HG02885 (cell line): ENCODE measurements at regions not wholly inside any gene's neighbourhood (a gene's known extent, or its start where the extent isn't known, plus 50 kb on each side); places are given as distances from the start of the nearest gene placed in this dataset.
"Not testable (repeated sequence)": the region's sequence is repeated elsewhere in the genome, so short reads cannot be mapped to it uniquely, and the experiment has no call there.

Source experiments
- ATAC-seq: cut with Tn5 transposase; IDR thresholded peaks from one replicate; pipeline ENCODE4 v1.9.1; 2021; ENCODE audit warnings: mild to moderate bottlenecking; ENCODE audit not compliant: unreplicated experiment, poor library complexity

DNA sequence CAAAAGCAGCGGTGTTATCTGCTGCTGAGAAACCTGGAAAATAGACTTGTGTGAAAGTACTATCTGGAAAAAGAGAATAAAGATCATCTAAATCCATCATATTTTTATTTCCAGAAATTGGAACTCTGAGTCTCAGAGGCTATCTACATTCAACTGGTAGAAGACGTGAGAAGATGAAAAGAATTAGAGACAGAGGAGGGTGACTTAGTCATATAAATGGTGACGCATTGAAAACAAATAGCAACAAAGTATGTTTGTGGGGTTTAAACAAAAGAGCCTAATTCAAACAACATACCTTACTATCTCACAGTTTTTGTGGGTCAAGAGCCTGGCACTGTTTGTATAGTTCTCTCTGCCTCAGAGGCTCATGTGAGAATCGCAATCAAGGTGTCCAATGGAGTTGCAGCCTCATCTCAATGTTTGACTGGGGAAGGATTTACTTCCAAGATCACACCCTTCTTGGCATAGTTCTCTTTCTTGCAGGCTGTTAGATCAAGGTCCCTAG is 757.1 kb upstream of the SLC35B3 start:
- ATAC-seq: no peak

DNA sequence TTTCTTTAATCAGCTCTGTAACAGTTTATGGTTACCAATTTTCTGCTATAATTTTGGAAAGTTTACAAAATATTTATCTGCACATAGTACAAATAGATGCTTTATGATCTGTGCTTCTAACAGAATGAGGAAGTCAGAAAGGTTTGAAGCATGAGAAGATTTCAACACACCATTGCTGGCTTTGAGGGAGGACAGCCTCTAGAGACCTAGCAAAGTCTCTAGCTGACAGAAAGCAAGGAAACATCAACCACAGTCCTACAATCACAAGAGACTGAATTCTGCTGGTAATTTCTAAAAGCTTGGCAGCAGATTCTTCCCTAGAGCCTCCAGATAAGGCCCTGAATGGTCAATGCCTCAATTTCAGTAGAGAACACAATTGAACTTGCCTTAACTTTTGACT is 750.8 kb upstream of the SLC35B3 start:
- no peak for ATAC-seq

GRCh38 chr6:9178071-9178470 is 742.7 kb upstream of the SLC35B3 start:
- no peak for ATAC-seq

- no peak for ATAC-seq
Measured at GRCh38 chr6:9173229-9173628, 737.9 kb upstream of the SLC35B3 start.

- no peak for ATAC-seq
Measured at GRCh38 chr6:9172096-9172495, 736.8 kb upstream of the SLC35B3 start.

- ATAC-seq: no peak
Measured at GRCh38 chr6:9168669-9169068, 733.3 kb upstream of the SLC35B3 start.

DNA sequence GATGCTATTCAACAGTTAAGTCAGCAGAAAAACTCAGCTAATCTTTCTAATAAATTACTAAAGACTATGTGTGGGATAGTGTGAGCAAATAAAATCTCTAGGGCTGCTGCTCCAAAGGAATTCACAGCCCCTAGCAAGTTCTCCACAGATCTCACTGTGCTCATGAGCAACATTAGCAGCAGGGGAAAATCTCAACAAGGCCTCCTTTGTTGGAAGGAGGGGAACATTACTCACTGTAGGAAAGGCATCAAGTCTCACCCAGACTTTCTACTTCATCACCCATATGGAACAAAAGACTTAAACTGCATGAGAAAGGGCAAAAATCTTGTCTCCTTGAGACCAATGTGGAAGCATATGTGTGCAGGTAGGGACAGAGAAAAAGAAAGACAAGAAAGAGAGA is 726.4 kb upstream of the SLC35B3 start:
- ATAC-seq: no peak

DNA sequence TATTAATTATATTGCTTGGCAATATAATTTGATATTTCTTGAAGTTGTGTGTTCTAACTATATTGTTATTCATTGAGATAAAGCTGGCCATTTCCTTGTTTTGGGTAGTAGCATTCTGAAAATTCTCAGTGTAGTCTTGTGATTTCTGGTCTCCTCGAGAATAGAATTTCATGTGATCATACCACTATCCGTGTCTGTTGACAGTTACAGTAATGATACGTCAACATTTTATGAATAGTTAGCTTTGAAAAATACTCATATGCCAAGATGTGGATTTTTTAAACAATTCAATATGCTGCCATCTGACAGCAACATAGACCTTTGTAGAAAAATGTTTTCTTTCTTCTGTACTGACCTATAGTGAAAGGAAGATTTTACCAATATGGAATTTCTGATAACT is 723.7 kb upstream of the SLC35B3 start:
- no peak for ATAC-seq

GRCh38 chr6:9155836-9156235 is 720.5 kb upstream of the SLC35B3 start:
- ATAC-seq: no peak

DNA sequence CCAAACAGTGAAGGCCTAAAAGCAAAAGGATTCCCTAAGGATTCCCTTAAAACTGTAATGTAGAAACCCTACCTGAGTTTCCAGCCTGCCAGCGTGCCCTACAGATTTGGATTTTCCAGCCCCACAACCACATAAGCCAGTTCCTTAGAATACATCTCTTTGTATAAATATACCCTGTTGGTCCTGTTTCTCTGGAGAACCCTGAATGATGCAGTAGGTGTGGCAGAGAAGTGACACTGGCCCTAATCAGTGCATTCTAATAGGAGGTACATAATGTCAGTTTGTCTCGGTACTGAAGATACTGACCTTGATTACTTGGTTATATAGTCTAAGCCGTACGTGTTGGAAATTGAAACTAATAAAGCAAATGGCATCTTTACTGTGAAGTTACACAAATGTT is 707.8 kb upstream of the SLC35B3 start:
- no peak for ATAC-seq

GRCh38 chr6:9140951-9141460 is 705.7 kb upstream of the SLC35B3 start:
- ATAC-seq: no peak

DNA sequence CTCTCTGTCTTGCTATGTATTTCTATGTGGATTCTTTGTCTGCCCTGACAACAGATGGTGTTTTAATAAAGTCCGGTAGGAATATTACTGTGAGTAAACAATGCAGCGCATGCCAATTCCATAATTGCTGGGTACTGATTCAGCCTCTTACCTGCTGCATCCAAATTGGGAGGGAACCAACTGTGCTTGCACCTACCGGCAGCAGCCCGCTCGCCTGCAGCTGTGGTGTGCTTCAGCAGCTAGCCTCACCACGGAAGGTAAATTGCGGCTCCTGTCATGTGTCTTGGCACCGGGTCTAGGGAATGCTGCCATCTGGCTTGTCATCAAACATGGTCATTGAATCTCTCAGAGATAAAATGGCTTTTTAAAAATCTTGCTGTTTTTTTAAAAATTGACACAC is 704.8 kb upstream of the SLC35B3 start:
- no peak for ATAC-seq

DNA sequence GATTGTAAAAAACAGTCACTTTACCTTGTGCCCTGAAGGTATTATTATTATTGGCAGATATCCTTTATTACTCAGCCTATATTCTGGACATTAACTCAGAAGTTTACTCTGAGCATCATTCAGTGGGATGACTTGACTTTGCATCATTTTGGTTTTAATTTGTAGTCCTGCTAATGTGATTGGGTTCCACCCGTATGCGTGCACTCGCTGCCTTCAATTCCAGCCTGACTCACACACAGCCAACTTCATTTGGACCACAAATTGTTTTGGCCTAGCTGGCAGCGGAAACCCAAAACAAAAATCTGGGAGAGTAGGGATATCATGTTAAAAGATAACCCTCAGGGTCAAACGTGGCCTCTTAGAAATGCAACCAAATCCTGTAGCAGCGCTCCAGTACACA is 704.4 kb upstream of the SLC35B3 start:
- ATAC-seq: no peak

- ATAC-seq: no peak
Measured at GRCh38 chr6:9138936-9139335, 703.6 kb upstream of the SLC35B3 start.

DNA sequence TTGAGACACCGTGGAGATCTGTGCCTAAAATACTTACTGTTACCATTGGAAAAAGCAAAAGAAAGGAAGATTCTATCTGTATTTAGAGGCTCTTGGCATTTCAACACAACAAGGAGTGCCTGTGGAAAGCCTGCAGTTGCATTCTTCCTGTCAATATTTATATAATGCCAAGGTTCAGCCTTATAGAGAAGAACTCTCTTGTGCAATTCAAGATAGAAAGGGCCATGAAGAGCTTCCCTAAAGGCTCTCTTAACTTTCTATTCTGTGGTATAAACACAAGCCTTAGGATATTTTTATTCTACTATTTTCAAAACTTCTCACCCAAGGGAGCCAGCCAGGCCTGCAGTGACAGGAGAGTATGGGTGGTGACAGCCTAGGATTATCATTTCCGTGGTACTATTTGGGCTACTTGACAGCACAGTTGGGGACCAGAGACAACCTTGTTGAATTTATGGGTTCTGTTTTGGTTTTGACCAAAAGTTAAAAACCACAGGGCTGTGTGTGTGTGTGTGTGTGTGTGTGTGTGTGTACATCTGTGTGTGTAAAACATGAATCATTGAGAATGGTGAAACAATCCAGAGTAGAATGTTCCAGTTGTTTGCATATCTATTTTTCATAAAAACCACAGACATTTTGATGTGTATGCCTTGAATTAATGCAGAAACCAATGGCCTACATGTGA is 700.9 kb upstream of the SLC35B3 start:
- no peak for ATAC-seq

DNA sequence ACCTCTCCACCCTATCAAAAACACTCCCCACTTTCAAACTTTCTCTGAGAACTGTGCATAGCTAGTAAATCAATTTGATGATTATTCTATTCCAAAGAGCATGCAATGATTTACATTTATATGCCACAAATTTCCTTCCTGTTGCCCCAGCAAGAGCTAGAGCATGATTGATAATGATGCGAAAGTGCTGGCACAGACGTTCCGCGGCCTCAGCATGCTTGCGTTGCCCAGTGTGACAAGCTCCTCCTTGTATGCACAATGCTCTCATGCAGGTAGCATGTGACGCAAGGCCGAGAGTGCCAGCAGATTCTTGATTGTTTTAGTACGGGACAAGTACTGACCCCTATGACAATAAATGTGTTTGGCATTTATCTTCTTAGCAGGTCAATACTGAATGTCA is 696.3 kb upstream of the SLC35B3 start:
- ATAC-seq: no peak

DNA sequence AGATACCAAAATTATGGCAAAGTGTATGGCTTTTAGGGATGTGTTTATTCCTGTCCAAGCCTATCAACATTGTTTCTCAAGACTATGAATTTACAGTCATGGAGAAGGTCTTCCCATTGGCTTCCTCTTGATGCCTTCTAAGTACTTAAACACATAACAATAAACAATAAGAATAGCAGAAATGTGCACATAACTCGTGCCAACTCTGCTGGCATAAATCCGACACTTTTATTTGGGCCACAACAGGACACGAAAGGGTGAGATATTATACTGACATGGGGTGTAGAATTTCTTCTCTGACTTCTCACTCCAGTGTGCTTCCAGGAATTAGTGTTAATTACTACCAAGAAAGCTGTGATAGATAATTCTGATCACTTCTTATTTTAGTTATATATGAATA is 695.9 kb upstream of the SLC35B3 start:
- no peak for ATAC-seq

- no peak for ATAC-seq
Measured at GRCh38 chr6:9128970-9129369, 693.6 kb upstream of the SLC35B3 start.

DNA sequence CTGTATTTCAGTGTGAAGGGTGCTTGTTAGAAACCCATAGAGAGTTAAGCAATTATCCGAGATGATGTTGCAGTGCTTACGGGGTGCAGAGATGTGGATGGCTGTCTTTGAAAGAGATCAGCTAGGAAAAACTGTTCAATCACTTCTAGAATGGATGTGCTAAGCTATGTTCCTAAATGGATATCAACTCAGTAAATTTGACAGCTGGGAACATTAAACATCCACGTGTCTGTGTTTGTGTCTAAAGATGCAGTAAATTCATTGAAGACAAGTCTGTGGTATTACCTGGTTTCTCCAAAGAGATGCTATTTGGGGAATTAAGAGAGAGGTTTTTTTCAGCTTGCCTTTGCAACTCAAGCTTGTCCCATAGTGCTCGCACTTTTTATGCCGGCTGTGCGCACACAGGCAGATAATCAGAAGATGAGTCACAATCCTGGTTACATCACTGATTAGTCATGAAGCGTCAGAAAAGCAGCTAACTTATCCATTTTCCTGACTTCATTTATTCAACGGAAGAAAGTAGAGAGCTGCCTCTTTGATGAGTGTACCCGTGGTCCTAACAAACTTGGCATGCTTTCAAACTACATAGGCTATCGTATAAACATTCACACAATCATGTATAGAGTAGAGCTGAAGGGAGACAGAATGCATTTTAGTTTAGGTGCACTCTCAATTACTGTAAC is 691.7 kb upstream of the SLC35B3 start:
- ATAC-seq: no peak

GRCh38 chr6:9126034-9126433 is 690.7 kb upstream of the SLC35B3 start:
- not testable (repeated sequence) for ATAC-seq

DNA sequence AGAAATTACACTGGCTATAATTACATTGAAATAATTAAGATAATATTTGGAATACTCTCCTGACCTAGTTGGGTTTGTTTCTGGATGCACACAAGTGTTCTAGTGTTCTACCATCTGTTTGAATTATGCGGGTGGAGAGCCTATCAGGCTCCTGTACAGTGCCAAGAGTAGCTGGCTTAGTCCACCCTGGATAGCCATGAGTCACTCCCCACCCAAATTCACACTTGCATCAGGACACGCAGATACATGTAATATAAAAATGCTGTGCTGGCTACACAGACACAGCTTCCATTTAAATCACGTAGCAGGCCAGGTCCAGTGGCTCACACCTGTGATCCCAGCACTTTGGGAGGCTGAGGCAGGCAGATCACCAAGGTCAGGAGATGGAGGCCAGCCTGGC is 686.2 kb upstream of the SLC35B3 start:
- ATAC-seq: no peak

DNA sequence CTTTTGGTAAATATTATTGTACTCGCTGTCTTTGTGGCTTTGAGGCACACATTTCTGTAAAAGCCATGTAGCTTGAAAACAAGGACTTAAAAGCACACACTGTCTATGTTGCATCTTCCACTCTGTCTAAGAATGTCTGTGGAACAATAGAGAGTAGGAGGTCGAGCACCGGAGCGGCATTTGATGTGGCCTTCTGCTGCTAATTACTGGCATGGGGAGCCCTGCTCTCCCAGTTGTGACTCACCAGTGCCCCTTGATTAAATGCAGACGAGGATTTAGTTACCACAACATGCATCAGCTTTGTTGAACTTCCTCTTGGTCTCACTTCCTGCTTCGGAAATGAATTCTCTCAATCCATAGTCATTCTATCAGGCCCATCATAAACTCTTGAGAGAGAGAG is 680.7 kb upstream of the SLC35B3 start:
- no peak for ATAC-seq
